IPS-18a (cell line): ENCODE measurements at regions not wholly inside any gene's neighbourhood (a gene's known extent, or its start where the extent isn't known, plus 50 kb on each side); places are given as distances from the start of the nearest gene placed in this dataset.

Experiments
- H3K27ac ChIP-seq: one replicate; pipeline ENCODE4 v1.5.1; 2013; ENCODE audit warnings: low read length
- H3K27me3 ChIP-seq: one replicate; pipeline ENCODE4 v1.6.1; 2013; ENCODE audit warnings: mild to moderate bottlenecking, low read length; ENCODE audit not compliant: control insufficient read depth, insufficient read depth
- H3K36me3 ChIP-seq: one replicate; pipeline ENCODE4 v1.6.1; 2013; ENCODE audit warnings: low read depth, low read length; ENCODE audit not compliant: control insufficient read depth
- H3K4me1 ChIP-seq: one replicate; pipeline ENCODE4 v1.6.1; 2013; ENCODE audit warnings: low read depth, low read length; ENCODE audit not compliant: control insufficient read depth
- H3K4me3 ChIP-seq: one replicate; pipeline ENCODE4 v1.5.1; 2013; ENCODE audit warnings: low read length
- H3K9ac ChIP-seq: one replicate; pipeline ENCODE4 v1.6.1; 2013; ENCODE audit warnings: mild to moderate bottlenecking, low read length, moderate library complexity
- H3K9me3 ChIP-seq: one replicate; pipeline ENCODE4 v1.6.1; 2013; ENCODE audit warnings: low read depth, low read length; ENCODE audit not compliant: control insufficient read depth

DNA sequence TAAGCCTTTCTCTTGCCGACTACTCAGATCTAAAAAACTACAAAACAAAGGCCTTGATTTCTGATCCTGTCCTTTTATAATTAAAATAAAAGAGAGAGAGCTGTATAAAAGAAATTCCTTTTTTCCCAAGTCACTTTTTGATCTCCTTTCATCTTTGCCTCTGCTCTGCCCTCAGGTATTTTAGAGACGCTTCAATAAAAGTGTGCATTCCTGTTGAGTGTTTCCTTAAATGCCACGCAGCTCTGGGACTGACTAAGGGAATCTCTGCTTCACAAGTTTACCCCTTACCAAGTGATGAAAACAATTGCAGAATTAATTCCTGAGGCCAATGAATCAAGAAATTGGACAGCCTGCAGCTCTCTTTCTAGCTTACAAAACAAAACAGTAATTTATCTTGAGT is 1109.8 kb downstream of the TMTC2 start:
- Histone ChIP-seq H3K4me1 (no peaks in the 10 kb centered on the region), H3K36me3 (no peaks in the 10 kb centered on the region), H3K27ac (no peak overlapping the region), H3K4me3 (no peak overlapping the region), H3K9me3 (no peaks in the 10 kb centered on the region), H3K9ac (no peak overlapping the region), H3K27me3 (no peaks in the 10 kb centered on the region)

DNA sequence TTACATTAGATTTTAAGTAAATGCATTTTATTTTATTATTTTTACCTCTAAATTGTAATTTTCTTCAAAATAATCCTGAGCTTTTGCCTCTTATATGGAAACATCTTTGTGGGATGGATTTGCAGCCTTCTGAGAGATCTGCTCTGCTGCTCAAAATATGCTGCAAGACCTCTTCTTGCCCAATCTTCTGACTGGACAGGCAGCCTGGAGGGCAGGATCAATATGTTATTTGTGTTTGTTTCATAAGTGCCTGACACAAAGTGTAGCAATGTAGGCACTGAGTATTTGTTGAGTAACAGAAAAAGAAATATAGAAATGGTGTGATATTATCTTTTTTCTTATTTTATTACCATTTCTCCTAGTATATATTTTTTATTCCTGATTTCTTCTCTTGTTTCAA is 1106.9 kb downstream of the TMTC2 start:
- Histone ChIP-seq H3K9me3 (no peaks in the 10 kb centered on the region), H3K4me1 (no peaks in the 10 kb centered on the region), H3K4me3 (no peak overlapping the region), H3K27ac (no peak overlapping the region), H3K9ac (no peak overlapping the region), H3K36me3 (no peaks in the 10 kb centered on the region), H3K27me3 (no peaks in the 10 kb centered on the region)

GRCh38 chr12:83784298-83784890 is 1097.7 kb downstream of the TMTC2 start:
- no peaks in the 10 kb centered on the region for H3K4me1 ChIP-seq
- no peaks in the 10 kb centered on the region for H3K36me3 ChIP-seq
- H3K9me3 ChIP-seq: no peaks in the 10 kb centered on the region
- H3K9ac ChIP-seq: no peak overlapping the region
- no peaks in the 10 kb centered on the region for H3K27me3 ChIP-seq
- no peak overlapping the region for H3K4me3 ChIP-seq
- no peak overlapping the region for H3K27ac ChIP-seq

DNA sequence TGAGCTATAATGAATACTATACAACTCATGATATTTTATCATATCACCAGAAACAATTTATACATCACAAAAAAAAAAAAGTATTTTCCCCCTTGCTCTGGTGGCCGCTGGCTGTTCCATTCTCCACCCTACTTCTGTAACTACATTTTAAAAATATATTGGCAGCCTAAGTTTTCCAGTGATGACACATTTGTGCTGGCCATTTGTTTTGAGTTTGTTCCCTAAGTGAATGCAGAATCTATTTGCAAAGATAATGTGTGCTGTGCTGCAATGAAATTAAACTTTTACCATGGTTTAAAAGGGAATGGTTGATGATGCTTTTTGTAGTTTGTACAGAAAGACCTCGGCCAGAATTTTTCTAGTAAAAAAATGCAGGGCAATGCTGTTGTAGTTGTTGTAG is 1092.8 kb downstream of the TMTC2 start:
- no peaks in the 10 kb centered on the region for H3K27me3 ChIP-seq
- H3K36me3 ChIP-seq: no peaks in the 10 kb centered on the region
- H3K9ac ChIP-seq: no peak overlapping the region
- H3K27ac ChIP-seq: no peak overlapping the region
- H3K4me1 ChIP-seq: no peaks in the 10 kb centered on the region
- H3K9me3 ChIP-seq: no peaks in the 10 kb centered on the region
- H3K4me3 ChIP-seq: no peak overlapping the region

GRCh38 chr12:83769151-83769550 is 1082.4 kb downstream of the TMTC2 start:
- peaks cover 7% of the 10 kb centered on the region for H3K9me3 ChIP-seq
- no peaks in the 10 kb centered on the region for H3K4me1 ChIP-seq
- H3K4me3 ChIP-seq: no peak overlapping the region
- no peak overlapping the region for H3K27ac ChIP-seq
- no peaks in the 10 kb centered on the region for H3K27me3 ChIP-seq
- no peaks in the 10 kb centered on the region for H3K36me3 ChIP-seq
- no peak overlapping the region for H3K9ac ChIP-seq

DNA sequence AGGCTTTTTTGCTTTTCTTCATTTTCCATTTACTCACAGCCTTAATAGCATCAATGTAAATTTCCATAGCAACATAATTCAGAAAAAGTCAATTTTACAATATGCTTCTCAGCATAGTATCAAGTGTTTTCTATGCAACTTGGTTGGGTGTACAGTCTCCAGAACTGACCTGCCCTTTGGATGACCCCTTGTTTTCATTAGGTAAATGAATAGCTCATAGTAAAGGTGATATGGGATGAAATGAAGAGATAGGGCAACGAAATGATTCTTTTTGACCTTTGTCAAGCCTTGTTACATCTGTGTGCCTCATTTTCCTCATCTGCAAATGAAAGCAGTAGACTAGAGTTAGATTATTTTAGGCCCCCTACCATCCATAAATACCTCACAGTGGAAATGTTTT is 1081.0 kb downstream of the TMTC2 start:
- peaks cover 5% of the 10 kb centered on the region for H3K9me3 ChIP-seq

GRCh38 chr12:83763425-83763824 is 1076.7 kb downstream of the TMTC2 start:
- no peaks in the 10 kb centered on the region for H3K4me1 ChIP-seq
- H3K27ac ChIP-seq: no peak overlapping the region
- no peak overlapping the region for H3K4me3 ChIP-seq
- no peaks in the 10 kb centered on the region for H3K36me3 ChIP-seq
- H3K9me3 ChIP-seq: peaks cover 6% of the 10 kb centered on the region
- H3K9ac ChIP-seq: no peak overlapping the region
- no peaks in the 10 kb centered on the region for H3K27me3 ChIP-seq

More for the DNA sequence above, 1081.0 kb downstream of the TMTC2 start:
- no peaks in the 10 kb centered on the region for H3K27me3 ChIP-seq
- H3K36me3 ChIP-seq: no peaks in the 10 kb centered on the region
- no peaks in the 10 kb centered on the region for H3K4me1 ChIP-seq
- H3K4me3 ChIP-seq: no peak overlapping the region
- H3K27ac ChIP-seq: no peak overlapping the region
- no peak overlapping the region for H3K9ac ChIP-seq

GRCh38 chr12:83759906-83760305 is 1073.2 kb downstream of the TMTC2 start:
- Histone ChIP-seq H3K27ac (no peak overlapping the region), H3K9ac (no peak overlapping the region), H3K27me3 (no peaks in the 10 kb centered on the region), H3K9me3 (peaks cover 6% of the 10 kb centered on the region), H3K36me3 (no peaks in the 10 kb centered on the region), H3K4me1 (no peaks in the 10 kb centered on the region), H3K4me3 (no peak overlapping the region)

DNA sequence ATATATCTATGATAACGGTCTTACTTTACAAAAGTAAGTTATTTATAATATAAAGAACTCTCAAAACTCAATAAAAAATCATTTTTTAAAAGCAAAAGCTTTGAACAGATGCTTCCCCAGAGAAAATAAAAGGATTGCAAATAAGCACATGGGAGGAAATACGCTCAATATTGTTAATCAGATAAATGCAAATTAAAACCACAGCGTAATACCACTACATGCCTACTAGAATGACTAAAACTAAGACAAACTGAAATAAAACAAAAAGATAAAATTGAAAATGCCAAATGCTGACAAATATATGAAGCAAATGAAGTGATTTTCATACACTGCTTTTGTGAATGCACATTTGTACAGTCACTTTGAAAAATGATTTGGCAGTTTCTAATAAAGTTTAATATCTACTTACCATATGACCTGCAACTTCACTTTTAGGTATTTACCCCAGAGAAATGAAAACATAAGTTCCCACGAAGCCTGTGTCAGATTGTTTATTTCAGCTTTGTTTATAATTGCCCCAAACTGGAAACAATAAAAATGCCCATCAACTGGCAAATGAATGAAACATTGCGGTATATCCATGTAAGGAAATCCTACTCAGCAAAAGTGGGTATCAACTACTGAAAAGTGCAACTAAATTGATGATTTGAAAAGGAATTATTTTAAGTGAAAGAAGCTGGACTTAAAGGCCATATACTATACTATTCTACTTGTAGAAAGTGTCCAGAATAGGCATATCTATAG is 1072.4 kb downstream of the TMTC2 start:
- H3K9me3 ChIP-seq: peaks cover 6% of the 10 kb centered on the region
- no peaks in the 10 kb centered on the region for H3K4me1 ChIP-seq
- H3K36me3 ChIP-seq: no peaks in the 10 kb centered on the region
- H3K27ac ChIP-seq: no peak overlapping the region
- no peaks in the 10 kb centered on the region for H3K27me3 ChIP-seq
- H3K9ac ChIP-seq: no peak overlapping the region
- H3K4me3 ChIP-seq: no peak overlapping the region

DNA sequence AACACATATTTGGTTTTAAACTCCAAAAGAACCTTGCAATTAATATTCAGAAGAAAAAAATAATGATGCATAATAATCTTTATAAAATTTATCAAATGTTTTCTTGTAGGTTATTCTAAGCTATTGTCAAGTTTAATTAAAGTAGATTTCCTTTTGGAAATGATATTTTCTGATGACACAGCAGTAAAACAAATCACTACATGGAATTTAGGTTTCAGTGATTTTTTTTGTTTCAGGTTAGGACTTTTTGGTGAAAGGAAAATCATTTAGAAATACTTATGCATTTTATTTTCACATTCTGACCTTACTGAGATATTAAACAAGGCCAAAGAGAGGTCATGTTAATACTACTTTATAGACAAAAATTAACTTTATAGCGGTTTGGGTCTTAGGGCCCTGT is 1067.2 kb downstream of the TMTC2 start:
- no peak overlapping the region for H3K9ac ChIP-seq
- H3K9me3 ChIP-seq: no peaks in the 10 kb centered on the region
- H3K4me3 ChIP-seq: no peak overlapping the region
- H3K4me1 ChIP-seq: no peaks in the 10 kb centered on the region
- H3K27me3 ChIP-seq: no peaks in the 10 kb centered on the region
- H3K27ac ChIP-seq: no peak overlapping the region
- H3K36me3 ChIP-seq: no peaks in the 10 kb centered on the region

DNA sequence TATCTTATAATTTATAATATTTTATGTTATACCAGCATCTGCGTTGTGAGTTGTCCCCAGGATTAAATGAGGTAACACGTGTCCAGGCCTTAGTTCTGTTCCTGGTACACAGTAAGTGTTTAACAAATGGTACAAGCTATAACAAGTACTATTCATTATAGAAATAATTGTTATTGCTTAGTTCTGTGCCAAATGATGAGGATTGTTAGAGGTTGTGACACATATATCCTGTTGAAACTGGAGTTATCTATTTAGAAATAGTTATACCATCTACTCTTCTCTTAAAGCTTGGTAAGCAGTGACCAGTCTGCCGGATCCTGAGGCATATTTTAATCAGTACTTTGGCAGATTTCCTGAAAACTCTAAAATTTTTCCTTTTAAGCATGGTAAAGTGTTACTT is 1066.5 kb downstream of the TMTC2 start:
- no peak overlapping the region for H3K27ac ChIP-seq
- no peaks in the 10 kb centered on the region for H3K4me1 ChIP-seq
- no peaks in the 10 kb centered on the region for H3K36me3 ChIP-seq
- no peaks in the 10 kb centered on the region for H3K9me3 ChIP-seq
- H3K9ac ChIP-seq: no peak overlapping the region
- no peak overlapping the region for H3K4me3 ChIP-seq
- H3K27me3 ChIP-seq: no peaks in the 10 kb centered on the region

DNA sequence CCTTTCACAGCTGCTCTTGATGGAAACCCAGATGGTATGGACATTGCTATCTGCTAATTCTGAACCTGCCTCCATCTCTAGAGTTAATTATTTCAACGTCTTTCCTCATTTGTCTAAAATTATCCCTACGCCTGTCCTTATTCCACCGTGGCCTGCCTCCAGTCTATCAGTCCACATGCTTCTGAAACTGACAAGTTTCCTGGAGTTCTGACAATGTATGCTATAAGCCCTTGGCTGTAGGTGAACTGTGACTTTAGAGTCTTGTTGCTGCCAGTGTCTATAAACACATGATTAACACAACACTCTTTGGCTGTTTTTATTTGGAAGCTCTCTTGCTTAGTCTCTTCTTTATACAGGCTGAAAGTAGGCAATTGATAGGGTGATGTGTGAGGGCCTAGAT is 1052.9 kb downstream of the TMTC2 start:
- Histone ChIP-seq H3K9ac (no peak overlapping the region), H3K4me1 (no peaks in the 10 kb centered on the region), H3K36me3 (no peaks in the 10 kb centered on the region), H3K4me3 (no peak overlapping the region), H3K27me3 (no peaks in the 10 kb centered on the region), H3K27ac (no peak overlapping the region), H3K9me3 (no peaks in the 10 kb centered on the region)
